ENCODE measurements at regions not wholly inside any gene's neighbourhood (a gene's known extent, or its start where the extent isn't known, plus 50 kb on each side); places are given as distances from the start of the nearest gene placed in this dataset.

DNA sequence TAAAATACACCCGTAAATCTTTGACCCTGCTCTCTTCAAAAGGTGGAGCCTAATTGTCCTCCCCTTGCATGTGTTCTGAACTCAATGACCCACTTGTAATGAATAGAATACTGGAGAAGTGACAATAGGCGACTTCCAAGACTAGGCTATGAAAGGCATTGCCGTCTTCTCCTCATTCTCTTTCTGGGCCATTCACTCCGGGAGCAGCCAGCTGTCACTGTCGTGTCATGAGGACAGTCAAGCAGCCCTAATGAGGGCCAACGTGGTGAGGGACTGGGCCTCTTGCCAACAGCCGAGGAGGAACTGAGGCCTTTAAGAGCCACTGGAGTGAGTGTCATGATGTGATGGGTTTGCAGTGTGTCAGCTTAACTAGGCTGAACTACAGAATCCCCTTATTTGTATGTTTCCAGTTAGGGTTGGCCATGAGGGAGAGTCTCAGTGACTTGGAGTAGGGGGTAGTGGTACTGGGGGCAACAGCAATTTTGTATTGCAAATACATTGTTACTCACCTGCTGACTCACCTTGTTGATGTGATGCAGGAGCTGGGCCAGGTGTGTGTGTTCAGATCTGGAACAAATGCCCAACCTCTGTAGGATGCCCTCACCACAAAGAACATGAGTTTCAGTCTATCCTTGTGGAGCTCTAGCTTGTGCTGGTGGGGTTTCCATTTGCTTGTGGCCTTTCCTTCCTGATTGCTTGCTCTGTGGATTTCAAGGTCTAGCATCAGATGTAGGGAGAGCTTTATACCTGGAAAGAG lies 188.5 kb upstream of the PROK2 start:
- Mint-ChIP-seq H3K4me3 (ENCODE audit: unreplicated experiment) (peak overlapping the region; percentile 22), H3K9me3 (ENCODE audit: unreplicated experiment) (no peaks in the 10 kb centered on the region), H3K27ac (ENCODE audit: unreplicated experiment) (no peak overlapping the region), H3K4me1 (ENCODE audit: low read depth, unreplicated experiment) (peaks cover 24% of the 10 kb centered on the region), H3K27me3 (ENCODE audit: unreplicated experiment) (peaks cover 7% of the 10 kb centered on the region), H3K36me3 (ENCODE audit: unreplicated experiment) (no peaks in the 10 kb centered on the region)
- TF ChIP-seq, protein P1, sequence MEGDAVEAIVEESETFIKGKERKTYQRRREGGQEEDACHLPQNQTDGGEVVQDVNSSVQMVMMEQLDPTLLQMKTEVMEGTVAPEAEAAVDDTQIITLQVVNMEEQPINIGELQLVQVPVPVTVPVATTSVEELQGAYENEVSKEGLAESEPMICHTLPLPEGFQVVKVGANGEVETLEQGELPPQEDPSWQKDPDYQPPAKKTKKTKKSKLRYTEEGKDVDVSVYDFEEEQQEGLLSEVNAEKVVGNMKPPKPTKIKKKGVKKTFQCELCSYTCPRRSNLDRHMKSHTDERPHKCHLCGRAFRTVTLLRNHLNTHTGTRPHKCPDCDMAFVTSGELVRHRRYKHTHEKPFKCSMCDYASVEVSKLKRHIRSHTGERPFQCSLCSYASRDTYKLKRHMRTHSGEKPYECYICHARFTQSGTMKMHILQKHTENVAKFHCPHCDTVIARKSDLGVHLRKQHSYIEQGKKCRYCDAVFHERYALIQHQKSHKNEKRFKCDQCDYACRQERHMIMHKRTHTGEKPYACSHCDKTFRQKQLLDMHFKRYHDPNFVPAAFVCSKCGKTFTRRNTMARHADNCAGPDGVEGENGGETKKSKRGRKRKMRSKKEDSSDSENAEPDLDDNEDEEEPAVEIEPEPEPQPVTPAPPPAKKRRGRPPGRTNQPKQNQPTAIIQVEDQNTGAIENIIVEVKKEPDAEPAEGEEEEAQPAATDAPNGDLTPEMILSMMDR (IDR thresholded peaks at IDR 0.05; ENCODE audit: partially characterized antibody, unreplicated experiment), result no peak
- no peak for DNase-seq

DNA sequence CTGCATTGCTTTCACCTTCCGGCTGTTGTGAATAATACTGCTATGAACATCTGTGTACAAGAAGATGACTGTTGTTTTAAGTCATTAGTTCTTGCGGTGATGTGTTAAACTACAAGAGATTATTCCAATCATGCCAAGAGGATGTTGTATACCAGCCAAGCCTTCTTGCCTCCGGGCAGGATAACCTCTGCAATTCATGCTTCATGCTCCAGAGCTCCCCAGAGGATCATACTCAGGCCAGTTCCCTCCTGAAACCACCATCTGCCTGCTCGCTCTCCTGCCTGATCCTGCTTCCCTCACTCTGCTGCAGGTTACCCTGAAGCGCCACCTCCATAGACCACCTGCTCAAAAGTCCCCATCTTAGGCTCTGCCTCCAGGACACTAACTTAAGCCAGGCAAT lies 187.1 kb upstream of the PROK2 start:
- Mint-ChIP-seq H3K36me3 (ENCODE audit: unreplicated experiment) (no peaks in the 10 kb centered on the region), H3K4me3 (ENCODE audit: unreplicated experiment) (no peak overlapping the region), H3K27me3 (ENCODE audit: unreplicated experiment) (peaks cover 7% of the 10 kb centered on the region), H3K9me3 (ENCODE audit: unreplicated experiment) (no peaks in the 10 kb centered on the region), H3K4me1 (ENCODE audit: low read depth, unreplicated experiment) (peaks cover 27% of the 10 kb centered on the region), H3K27ac (ENCODE audit: unreplicated experiment) (peak overlapping the region; percentile 3)
- TF ChIP-seq, protein P1 (IDR thresholded peaks at IDR 0.05; ENCODE audit: partially characterized antibody, unreplicated experiment), result no peak
- DNase-seq, result no peak

DNA sequence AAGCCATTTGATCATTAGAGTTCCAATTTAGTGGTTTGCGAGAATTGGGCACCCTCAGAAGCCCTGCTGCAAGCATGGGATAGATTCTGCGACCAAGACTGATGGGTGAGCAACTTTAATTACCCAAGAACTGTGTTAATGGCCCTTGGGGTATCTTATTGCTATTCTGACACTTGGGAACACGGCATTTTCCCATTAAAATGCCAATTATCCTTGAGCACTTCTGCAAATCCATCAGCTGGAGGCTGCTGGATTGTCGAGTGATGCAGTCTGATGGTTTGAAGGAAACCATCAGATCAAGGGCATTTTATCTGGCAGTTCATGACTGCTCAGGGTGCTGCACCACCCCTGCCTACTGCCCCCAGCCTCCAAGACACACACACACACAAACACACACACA lies 183.6 kb upstream of the PROK2 start:
- H3K9me3 Mint-ChIP-seq (ENCODE audit: unreplicated experiment), result no peaks in the 10 kb centered on the region
- no peak for DNase-seq

DNA sequence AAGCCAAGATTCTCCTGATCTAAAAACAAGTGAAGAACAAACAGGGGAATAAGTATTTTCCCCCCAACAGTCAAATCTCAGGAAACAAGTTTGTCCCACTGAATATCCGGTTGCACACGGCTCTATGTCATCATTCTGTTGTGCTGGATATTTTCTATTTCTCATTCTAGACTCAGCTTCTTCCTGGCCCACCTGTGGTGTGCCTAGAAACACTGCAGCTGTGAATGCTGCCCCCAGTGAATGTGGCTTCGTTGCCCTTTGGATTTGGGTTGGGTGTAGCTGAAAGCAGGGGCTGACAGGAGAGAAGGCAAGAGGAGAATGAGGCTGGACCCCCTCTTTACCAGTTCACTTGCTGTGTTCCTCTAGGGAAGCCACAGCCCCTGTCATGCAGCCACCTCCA lies 181.2 kb upstream of the PROK2 start:
- H3K4me3 Mint-ChIP-seq (ENCODE audit: unreplicated experiment), result no peak overlapping the region
- H3K27me3 Mint-ChIP-seq (ENCODE audit: unreplicated experiment), result peaks cover 4% of the 10 kb centered on the region
- no peak for DNase-seq
- no peaks in the 10 kb centered on the region for H3K9me3 Mint-ChIP-seq (ENCODE audit: unreplicated experiment)
- no peak overlapping the region for H3K27ac Mint-ChIP-seq (ENCODE audit: unreplicated experiment)
- TF ChIP-seq, protein P1 (IDR thresholded peaks at IDR 0.05; ENCODE audit: partially characterized antibody, unreplicated experiment), result no peak
- no peaks in the 10 kb centered on the region for H3K36me3 Mint-ChIP-seq (ENCODE audit: unreplicated experiment)
- peaks cover 23% of the 10 kb centered on the region for H3K4me1 Mint-ChIP-seq (ENCODE audit: low read depth, unreplicated experiment)

More for the DNA sequence above, 183.6 kb upstream of the PROK2 start:
- TF ChIP-seq, protein P1 (IDR thresholded peaks at IDR 0.05; ENCODE audit: partially characterized antibody, unreplicated experiment), result no peak
- Mint-ChIP-seq H3K27me3 (ENCODE audit: unreplicated experiment) (peaks cover 4% of the 10 kb centered on the region), H3K4me1 (ENCODE audit: low read depth, unreplicated experiment) (peaks cover 29% of the 10 kb centered on the region), H3K4me3 (ENCODE audit: unreplicated experiment) (peak overlapping the region; percentile 55), H3K36me3 (ENCODE audit: unreplicated experiment) (no peaks in the 10 kb centered on the region), H3K27ac (ENCODE audit: unreplicated experiment) (peak overlapping the region; percentile 72)

DNA sequence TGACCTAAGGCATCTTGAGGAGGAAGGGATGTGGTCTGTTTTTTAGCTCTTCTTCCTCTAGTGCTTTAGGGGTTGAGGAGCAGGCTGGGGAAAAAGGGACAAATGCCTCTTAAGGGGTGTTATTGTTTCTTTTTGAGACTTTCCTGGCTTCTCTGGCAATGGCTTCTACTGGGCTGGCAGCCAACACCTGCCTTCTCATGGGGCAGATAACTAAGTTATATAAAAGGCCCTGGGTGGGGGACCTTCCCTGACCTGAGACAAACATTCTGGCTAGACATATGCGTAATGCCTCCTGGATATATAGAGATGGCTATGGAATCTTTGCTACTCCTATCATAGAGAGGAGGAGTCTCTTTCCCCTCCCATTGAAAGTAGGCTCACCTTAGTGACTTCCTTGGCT lies 179.2 kb upstream of the PROK2 start:
- TF ChIP-seq, protein P1 (IDR thresholded peaks at IDR 0.05; ENCODE audit: partially characterized antibody, unreplicated experiment), result no peak
- H3K27me3 Mint-ChIP-seq (ENCODE audit: unreplicated experiment), result peaks cover 4% of the 10 kb centered on the region
- H3K9me3 Mint-ChIP-seq (ENCODE audit: unreplicated experiment), result no peaks in the 10 kb centered on the region
- H3K36me3 Mint-ChIP-seq (ENCODE audit: unreplicated experiment), result no peaks in the 10 kb centered on the region
- no peak overlapping the region for H3K27ac Mint-ChIP-seq (ENCODE audit: unreplicated experiment)
- H3K4me1 Mint-ChIP-seq (ENCODE audit: low read depth, unreplicated experiment), result peaks cover 22% of the 10 kb centered on the region
- no peak overlapping the region for H3K4me3 Mint-ChIP-seq (ENCODE audit: unreplicated experiment)
- DNase-seq, result no peak

Measured in glutamatergic neuron (in vitro differentiated cells).